IMR-90 (cell line): ENCODE measurements at regions not wholly inside any gene's neighbourhood (a gene's known extent, or its start where the extent isn't known, plus 50 kb on each side); places are given as distances from the start of the nearest gene placed in this dataset.

ENCODE experiments used
- BHLHE40 ChIP-seq: fragments of 150-350 bp; IDR thresholded peaks from 2 replicates; pipeline ENCODE4 v1.6.1; 2016; ENCODE audit warnings: mild to moderate bottlenecking, low read depth, low read length
- CEBPB ChIP-seq: IDR thresholded peaks from 2 replicates; pipeline ENCODE4 v1.6.1; 2012; ENCODE audit warnings: low read depth, low read length, improper control_type of control experiment
- CHD1 ChIP-seq: IDR thresholded peaks from 2 replicates; pipeline ENCODE4 v1.6.1; 2012; ENCODE audit warnings: low read depth, low read length, improper control_type of control experiment
- CTCF ChIP-seq: conservative IDR thresholded peaks from 2 replicates; pipeline ENCODE4 v1.5.1; 2012; ENCODE audit warnings: mild to moderate bottlenecking, low read depth, low read length, improper control_type of control experiment
- MAFK ChIP-seq: IDR thresholded peaks from 2 replicates; pipeline ENCODE4 v1.6.1; 2012; ENCODE audit warnings: low read depth, low read length, improper control_type of control experiment
- MAZ ChIP-seq: IDR thresholded peaks from 2 replicates; pipeline ENCODE4 v1.6.1; 2012; ENCODE audit warnings: low read depth, mild to moderate bottlenecking, low read length, improper control_type of control experiment, moderate library complexity, borderline replicate concordance
- MXI1 ChIP-seq: IDR thresholded peaks from 2 replicates; pipeline ENCODE4 v1.6.1; 2012; ENCODE audit warnings: low read depth, mild to moderate bottlenecking, low read length, moderate library complexity, borderline replicate concordance
- NFE2L2 ChIP-seq: fragments of 150-350 bp; IDR thresholded peaks from 2 replicates; pipeline ENCODE4 v1.6.1; 2016; ENCODE audit warnings: low read depth, mild to moderate bottlenecking, low read length
- POLR2A ChIP-seq: IDR thresholded peaks from 2 replicates; pipeline ENCODE4 v1.6.1; 2012; ENCODE audit warnings: mild to moderate bottlenecking, low read depth, low read length
- RAD21 ChIP-seq: IDR thresholded peaks from 2 replicates; pipeline ENCODE4 v1.6.1; 2012; ENCODE audit warnings: low read length, improper control_type of control experiment
- RCOR1 ChIP-seq: IDR thresholded peaks from 2 replicates; pipeline ENCODE4 v1.6.1; 2012; ENCODE audit warnings: mild to moderate bottlenecking, low read length, improper control_type of control experiment; ENCODE audit not compliant: insufficient replicate concordance
- SMC3 ChIP-seq: fragments of 150-350 bp; IDR thresholded peaks from 2 replicates; pipeline ENCODE4 v1.6.1; 2016; ENCODE audit warnings: low read depth, mild to moderate bottlenecking, antibody characterized with exemption, low read length, moderate library complexity
- USF2 ChIP-seq: fragments of 150-350 bp; IDR thresholded peaks from 2 replicates; pipeline ENCODE4 v1.6.1; 2017; ENCODE audit warnings: mild to moderate bottlenecking, antibody characterized with exemption, low read length, low read depth

- TF ChIP-seq CTCF (no peak), USF2 (no peak), POLR2A (no peak), SMC3 (no peak), MXI1 (no peak), RCOR1 (no peak), CHD1 (no peak), MAFK (no peak), NFE2L2 (no peak), CEBPB (no peak), MAZ (no peak), RAD21 (no peak), BHLHE40 (no peak)
These were observed 72.6 kb upstream of the INSIG1 start for GRCh38 chr7:155225095-155225494.
